HG03469 (cell line): ENCODE measurements at regions not wholly inside any gene's neighbourhood (a gene's known extent, or its start where the extent isn't known, plus 50 kb on each side); places are given as distances from the start of the nearest gene placed in this dataset.
"Not testable (repeated sequence)": the region's sequence is repeated elsewhere in the genome, so short reads cannot be mapped to it uniquely, and the experiment has no call there.

Source experiments
- ATAC-seq: cut with Tn5 transposase; IDR thresholded peaks from one replicate; pipeline ENCODE4 v1.9.1; 2021; ENCODE audit warnings: mild to moderate bottlenecking, moderate library complexity, moderate number of reproducible peaks; ENCODE audit not compliant: unreplicated experiment

GRCh38 chr3:116994351-116994879 lies 284.8 kb downstream of the TUSC7 start:
- no peak for ATAC-seq

DNA sequence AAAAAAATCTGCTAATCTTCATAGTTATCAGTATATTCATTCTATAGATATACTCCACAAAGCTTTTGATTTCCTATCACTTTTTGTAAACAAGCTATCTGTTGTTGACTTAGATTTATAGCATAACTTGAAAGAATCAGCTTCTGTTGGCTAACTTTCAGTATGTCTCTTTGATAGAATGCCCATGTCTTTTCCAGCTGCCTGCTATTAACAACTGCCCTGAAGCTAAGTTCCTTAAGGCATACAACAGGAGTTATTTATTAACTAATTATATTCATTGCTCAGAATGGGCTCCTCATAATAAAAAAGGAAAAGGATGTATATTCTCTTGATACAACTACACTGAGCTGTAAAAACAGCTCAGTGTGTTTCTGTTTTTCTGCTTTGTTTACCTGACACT lies 293.9 kb downstream of the TUSC7 start:
- ATAC-seq, result no peak

GRCh38 chr3:117005274-117005673 lies 295.7 kb downstream of the TUSC7 start:
- ATAC-seq, result no peak

GRCh38 chr3:117005911-117006522 lies 296.4 kb downstream of the TUSC7 start:
- ATAC-seq, result no peak

- no peak for ATAC-seq
Observed at GRCh38 chr3:117010318-117010717, 300.7 kb downstream of the TUSC7 start.

DNA sequence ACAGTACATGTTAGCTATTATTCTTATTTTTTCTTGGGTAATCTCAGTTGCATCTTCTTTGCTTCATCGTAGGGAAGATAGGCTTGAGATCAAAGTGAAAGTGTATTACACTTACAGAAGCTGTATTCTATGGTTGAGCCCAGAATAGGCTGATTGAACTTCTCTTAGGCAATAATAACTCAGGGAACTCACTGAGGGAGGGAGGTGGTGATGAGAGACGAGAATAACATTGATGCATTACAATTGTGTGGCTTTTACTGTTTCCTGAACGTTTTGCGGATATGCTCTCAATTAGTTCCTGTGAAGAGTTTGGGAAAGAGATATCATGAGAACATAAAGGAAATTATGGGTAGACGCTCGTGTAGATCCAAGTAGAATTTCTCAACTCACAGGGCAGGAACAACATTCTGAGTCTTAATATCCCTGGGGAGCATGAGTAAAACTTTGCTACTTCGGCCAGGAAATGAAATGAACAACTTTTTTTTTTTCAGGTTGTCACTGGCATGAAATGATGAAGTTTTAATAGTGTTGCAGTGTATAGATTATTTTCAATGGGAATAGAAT lies 302.2 kb downstream of the TUSC7 start:
- no peak for ATAC-seq

DNA sequence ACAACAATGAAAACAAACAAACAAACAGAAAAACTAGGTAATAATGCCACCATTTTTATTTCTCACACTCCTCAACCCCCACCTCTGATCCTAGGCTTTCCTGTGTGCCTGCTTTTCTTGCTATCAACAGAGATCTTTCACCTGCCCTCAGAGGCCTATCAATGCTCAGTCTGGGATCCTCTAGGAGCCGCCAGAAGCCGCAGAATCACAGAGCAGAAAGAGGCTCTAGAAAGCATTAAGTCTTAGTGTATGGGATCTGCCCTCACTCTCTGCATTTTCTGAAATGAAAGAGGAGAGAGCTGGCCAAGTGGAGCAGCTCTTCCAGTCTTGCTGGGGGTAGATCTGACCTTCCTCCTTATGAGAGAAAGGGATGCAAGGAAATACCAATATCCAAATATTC lies 306.8 kb downstream of the TUSC7 start:
- no peak for ATAC-seq

DNA sequence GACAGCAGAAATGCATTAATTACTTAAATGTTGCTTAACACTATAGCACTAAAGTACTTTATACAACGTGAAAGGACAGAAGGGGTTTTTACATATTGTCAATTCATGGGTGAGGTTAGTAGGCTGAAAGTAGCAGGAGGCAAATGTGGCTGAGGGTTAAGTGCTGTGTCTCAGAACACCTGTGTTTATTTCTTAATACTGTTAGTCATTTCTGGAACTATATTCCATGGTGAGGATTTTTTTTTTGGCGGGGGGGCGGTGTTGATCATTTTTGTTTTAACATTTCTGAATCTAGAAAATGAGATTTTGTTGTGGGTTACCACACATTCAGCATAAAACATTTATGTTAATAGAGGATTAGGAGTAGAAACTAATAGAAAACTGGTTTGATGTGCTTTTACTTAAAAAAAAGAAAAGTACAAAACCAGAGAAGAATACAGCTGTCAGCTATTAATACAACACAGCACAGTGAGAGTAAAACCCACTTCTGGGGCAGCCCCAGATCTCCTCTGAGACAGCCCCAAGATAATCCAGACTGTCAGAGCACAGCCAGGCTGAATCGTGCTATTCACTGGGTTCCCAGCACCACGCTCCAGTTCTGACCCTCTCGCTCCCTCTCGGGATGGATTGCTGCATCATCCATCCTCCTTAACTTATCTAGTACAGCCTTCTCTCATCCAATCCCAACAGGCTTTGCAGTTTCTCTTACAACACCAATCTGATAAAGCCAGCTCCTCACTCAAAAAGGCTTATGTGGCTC lies 307.7 kb downstream of the TUSC7 start:
- peak; percentile 63 for ATAC-seq

DNA sequence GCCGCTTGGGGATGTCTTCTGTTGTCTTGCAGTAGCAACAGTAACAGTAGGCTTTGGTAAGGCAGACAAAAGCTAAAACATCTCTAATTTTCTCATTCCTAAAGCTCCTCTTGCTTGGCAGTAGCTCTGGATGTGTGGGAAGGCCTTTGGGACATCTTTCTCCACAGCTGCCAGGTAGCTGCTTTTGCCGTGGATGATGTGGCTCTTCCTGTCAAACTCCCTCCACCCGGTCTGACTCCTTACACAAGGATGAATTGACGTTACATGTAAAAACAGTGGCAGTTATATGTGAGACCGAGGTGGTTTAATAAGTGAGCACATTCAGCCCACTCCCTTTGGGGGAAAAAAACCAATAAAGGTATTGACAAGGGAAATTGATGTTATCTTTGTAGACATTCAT lies 309.1 kb downstream of the TUSC7 start:
- ATAC-seq, result no peak

DNA sequence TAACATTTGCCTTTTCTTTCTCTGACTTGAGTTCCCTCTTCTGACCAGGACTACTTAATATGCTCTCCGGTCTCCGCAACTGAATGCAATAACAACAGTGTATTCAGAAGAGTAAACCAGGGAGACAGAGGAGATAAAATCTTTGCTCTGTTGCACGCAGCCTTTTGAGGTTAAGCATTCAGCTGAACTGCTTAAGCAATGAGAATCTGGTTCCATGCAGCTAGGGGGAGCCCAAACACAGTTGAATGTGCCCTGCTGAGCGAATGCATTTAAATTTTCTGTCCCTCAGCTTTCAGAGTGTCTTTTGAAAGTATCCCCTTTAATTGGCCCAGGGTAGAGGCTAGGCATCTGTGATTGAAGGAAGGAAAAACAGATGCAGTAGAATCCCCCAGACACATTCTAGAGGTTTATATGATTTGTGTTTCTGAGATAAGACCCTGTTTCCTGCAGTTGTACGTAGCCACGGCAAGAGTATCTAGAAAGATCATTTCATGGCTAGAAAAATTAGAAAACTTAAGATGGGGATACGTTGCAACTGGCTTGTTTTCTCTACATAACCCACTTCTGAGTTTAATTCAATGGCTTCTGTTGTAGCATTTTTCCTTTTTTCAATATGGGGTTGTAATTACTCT lies 309.6 kb downstream of the TUSC7 start:
- peak; percentile 71 for ATAC-seq

GRCh38 chr3:117026401-117026800 lies 316.8 kb downstream of the TUSC7 start:
- no peak for ATAC-seq

GRCh38 chr3:117035745-117036144 lies 326.2 kb downstream of the TUSC7 start:
- ATAC-seq, result no peak

DNA sequence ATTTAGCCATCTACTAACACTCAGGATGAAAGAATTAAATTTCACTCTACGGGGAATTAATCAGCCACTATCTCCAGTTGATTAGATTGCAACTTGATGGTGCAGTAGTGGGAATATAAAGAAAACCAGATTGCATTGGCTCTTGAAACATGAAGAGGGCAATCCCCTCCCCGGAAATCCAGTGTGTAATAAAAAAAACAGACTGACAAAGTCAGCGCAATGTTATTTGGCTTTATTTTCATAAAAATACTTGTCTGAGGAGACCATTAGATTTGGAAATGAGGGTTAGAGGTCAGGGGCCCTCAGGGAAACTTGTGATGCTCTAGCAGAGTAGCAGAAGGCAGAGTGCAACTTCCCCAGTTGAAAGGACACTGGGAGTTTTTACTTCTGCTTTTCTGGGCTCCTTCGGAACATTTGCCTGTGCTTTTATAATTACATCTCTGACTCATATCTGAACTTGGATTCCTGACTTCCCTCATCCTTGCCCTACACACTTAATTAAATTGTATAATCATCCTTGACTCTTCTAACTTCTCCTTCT lies 326.8 kb downstream of the TUSC7 start:
- ATAC-seq, result peak; percentile 50

- no peak for ATAC-seq
Observed at GRCh38 chr3:117045143-117045542, 335.6 kb downstream of the TUSC7 start.

- ATAC-seq, result no peak
Observed at GRCh38 chr3:117047951-117048705, 338.5 kb downstream of the TUSC7 start.

DNA sequence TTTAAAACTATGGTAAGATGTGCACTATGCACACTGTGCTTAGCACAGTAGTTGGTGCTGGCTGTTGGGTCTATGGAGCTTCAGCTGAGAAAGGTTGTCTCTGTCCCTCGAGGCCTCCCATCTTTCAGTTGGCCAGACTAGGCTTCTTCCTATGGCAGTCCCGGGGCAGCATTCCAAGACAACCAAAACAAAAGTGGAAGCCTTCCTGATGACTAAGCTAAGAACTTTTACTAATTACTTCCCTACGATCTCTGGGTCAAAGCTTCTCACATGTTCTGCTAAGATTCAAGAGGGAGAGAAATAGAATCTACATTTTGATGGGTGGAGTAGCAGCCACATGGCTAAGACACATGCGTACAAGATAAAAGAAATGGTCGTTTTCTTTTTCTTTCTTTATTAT lies 342.8 kb downstream of the TUSC7 start:
- no peak for ATAC-seq

GRCh38 chr3:117054556-117054955 lies 345.0 kb downstream of the TUSC7 start:
- ATAC-seq, result no peak

DNA sequence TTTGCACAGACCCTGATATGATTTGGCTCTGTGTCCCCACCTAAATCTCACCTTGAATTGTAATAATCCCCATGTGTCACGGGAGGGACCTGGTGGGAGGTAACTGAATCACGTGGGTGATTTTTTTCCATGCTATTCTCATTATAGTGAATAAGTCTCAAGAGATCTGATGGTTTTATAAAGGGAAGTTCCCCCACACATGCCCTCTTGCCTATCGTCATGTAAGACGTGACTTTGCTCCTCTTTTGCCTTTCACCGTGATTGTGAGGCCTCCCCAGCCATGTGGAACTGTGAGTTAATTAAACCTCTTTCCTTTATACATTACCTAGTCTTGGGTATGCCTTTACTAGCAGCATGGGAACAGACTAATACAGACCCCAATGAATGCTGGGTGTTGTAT lies 347.4 kb downstream of the TUSC7 start:
- ATAC-seq, result not testable (repeated sequence)

GRCh38 chr3:117059067-117059955 lies 349.7 kb downstream of the TUSC7 start:
- ATAC-seq, result no peak

GRCh38 chr3:117059956-117060270 lies 350.3 kb downstream of the TUSC7 start:
- ATAC-seq, result no peak
